CD4-positive, alpha-beta T cell treated with Interleukin-4 for 4 hours (primary cell): ENCODE measurements at regions not wholly inside any gene's neighbourhood (a gene's known extent, or its start where the extent isn't known, plus 50 kb on each side); places are given as distances from the start of the nearest gene placed in this dataset.

Source experiments
- DNase-seq: peaks from one replicate; pipeline ENCODE4 v3.0.0-alpha.2; 2020

DNA sequence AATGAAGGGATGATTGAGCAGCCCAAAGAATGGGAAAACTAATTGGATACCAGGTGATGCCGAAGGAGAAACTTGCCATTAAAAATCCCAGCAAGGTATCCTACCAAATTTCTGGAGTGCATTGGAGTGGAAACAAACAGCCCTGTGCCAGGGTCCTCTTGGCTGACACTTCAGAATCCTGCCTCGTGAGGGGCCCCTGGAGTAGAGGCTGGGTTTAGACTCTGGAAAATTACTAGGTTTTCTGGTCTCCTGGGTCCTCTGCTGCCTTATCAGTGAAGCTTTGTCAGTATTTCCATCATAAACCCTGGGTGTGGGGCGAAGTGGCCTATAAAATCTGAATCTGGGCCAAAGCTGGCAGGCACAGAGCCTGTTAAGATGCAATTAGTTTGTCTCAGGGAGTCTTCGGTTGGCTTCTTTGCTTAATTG is 289.2 kb upstream of the USP24 start:
- DNase-seq = no peak

DNA sequence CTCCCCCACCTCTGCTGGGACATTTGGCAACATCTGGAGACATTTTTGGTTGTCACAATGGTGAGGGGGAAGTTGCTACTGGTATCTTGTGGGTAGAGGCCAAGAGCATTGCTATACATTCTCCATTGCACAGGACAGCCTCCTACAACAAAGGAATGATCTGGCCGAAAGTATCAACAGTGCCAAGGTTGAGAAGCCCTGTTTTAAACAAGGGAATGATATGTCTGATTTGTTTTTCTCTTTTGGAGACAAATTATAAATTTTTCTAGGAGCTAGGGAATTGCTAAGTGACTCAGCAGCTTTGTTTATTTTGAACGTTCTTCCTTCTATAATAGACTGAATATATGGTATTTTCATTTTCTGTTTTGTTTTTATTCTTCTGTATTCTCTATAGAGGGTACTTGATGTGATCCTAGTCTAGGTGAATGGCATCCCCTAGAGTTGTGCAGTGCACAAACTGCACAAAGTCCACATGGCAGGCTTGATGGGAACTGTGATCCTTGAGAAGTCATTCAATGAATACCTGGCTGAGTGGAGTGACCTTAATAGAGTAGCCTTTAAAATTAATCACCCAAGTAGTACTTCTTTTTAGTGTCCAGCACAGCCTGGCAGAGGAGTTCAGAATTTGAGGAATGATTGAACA is 288.6 kb upstream of the USP24 start:
- no peak for DNase-seq

DNA sequence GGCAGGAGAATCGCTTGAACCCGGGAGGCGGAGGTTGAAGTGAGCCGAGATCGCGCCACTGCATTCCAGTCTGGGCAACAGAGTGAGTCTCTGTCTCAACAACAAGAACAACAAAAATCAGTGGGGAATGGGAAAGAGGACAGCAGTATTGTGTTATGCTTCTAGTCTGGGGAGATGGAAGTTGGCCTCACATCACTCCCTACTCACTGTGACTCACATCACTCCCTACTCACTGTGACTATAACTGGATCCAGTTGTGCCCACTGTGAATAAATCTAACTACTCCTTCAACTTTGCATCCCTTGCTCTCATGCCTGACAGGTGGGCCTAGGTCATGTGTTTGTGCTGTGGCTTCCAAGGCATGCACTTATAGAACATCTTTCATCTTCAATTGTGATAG is 285.4 kb upstream of the USP24 start:
- DNase-seq = no peak

DNA sequence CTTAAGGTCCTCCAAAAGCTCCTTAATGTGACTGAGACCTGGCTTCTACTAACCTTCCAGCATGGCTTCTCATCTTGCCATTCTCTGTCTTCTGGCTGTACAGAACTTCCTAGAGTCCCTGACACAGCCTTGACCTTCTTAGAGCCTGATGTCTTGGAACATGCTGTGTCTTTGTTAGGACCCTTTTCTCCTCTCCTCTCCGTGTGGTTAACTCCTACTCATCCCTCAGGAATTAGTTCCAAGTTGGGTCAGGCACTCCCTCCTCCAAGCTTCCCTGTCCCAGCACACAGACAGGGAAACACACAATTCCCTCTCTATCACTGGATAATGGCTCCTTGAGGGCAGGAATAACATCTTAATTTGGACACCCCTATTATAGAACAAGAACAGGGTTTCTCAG is 275.4 kb upstream of the USP24 start:
- no peak for DNase-seq

DNA sequence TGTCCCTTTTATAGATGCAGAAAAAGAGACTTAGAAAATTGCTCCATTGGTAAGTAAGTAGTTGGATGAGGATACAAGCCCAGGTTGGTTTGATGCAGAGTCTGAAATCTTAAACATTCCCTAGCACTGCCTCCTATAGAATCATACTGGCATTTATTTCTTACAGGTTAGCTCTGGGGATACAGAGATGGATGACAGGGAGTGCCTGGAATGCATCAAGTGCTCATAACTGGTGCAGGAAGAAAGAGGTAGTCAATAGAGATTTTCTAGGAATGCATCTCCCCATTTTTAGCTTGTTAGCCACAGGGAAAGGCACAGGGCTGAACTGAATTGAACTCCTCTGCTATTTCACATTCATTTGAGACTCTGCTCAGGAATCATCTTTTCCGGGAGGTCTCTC is 269.0 kb upstream of the USP24 start:
- no peak for DNase-seq

DNA sequence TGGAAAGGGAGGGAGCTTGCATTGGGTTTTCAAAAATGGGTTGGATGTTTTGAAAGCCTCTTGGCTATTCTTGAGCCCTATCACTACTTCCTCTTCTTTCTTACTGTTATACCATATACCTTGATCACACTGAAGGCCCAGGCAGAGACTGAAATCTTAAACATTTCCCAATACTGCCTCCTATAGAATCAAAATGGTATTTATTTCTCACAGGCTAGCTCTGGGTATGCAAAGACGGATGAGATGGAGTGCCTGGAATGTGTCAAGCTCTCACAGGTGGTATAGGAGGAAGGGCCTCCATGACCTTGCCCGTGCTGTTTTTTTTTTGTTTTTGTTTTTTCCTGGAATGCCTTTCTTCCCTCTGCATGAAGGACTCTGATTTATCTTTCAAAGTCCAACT is 268.4 kb upstream of the USP24 start:
- DNase-seq = no peak

DNA sequence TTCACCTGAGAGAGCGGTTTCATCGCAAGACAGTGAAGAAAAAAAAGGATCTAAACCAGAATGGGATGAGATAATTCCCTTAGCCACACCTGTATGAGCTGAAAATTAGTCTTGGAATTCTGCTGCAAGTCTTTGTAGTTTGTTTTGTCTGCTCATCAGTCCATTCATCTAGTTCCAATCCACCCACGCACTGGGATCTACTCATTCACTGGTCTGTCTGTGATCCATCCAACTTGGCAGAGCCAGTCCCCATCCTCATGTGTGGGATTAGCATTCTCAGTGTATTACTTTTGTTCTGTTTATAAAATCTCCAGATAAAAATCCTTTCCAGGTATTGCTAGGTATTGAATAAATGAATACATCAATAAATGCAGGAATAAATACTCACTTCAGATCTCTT is 266.5 kb upstream of the USP24 start:
- no peak for DNase-seq

DNA sequence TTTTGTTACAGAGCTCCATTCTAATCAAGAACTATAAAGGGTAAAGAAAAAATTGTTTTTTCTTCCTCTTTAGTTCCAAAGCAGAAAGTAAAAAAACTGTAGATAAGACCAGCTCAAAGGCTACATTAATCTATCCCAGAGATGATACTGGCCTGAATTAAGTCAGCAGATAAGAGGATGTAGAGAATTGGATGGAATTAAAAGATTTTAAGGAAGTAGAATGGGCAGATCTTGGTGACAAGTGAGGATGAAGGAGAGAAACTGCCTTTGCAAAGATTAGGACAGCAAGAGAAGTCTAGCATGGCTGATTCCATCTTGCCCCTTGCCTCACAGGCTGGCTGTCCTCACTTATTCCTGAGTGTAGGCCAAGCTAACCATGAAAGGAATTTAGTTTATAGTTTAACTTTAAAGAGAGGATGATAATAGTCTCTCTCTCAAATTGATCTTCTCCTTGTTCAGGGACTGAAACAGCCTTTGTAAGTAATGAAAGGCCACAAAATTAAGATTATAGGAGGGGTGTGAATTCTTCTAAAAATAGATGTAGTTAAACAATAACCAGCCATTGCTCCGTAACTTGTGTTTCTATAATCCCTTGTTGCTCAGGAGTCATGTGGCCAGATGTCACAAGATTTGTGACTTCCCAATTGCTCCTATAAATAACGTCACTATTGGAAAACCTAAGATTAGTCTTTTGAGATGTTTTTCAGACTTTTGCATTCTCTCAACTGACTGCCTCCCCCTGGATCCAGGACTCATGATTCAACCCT is 265.0 kb upstream of the USP24 start:
- no peak for DNase-seq

DNA sequence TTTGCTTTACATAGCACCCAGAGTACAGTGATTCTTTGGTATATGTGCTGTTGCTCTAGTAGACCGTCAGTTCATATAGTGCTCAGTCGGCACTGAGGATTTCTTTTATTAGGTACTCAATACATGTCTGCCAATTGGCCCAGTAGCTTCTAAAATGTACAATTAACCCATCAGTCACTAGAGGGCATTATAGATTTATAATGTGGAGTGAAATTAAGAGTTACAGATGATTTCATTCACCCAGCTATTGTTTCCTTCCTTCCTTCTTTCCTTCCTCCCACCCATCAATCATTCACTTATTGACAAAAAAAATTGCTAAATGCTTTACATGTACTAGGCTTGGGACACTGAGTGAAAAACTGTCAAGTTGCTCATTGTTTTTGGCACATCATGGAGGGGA is 263.6 kb upstream of the USP24 start:
- no peak for DNase-seq

DNA sequence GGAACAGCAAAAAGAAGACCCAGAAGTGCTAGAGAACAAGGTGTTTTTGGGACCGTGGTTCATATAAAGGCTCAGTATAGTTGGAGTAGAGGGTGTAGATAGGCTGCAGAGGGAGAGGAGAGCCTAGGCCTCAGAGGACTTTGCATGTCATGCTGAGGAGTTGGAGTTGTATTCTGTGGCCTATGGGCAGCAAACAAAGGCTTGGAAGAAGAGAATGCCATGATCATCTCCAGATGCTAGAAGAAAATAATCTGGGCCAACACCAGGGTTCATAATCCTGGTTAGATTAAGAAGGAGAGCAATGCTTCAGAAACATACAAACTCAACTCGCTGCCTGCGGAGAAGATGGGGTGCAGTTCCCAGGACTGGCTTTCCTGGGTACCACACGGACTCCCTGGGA is 262.8 kb upstream of the USP24 start:
- no peak for DNase-seq

DNA sequence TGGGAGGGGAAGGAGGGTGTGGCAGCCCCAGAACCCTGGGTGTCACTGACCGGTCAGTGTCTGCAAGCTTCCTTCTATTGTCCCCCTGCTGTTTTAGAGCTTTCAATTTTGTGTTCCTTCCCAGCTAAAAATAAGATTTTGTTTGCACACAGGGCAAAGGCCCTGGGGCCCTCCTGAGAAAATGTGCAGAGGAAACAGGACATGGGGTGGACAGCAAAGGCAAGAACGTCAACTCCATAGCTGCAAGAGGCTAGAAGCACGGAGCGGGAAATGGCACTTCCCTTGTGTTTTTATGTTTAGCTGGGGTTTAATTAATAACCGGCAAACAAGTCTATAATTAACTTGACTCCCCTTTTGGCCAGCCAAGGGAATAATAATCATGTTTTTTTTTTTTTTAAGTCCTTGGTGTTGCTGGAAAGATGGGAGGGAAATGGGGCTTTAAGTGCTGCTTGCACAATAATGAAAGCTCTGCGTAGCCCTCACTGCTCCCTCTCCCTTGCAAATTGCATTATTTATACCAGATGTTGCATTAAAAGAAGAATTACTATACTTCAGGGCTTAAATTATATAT is 261.4 kb upstream of the USP24 start:
- DNase-seq = no peak

DNA sequence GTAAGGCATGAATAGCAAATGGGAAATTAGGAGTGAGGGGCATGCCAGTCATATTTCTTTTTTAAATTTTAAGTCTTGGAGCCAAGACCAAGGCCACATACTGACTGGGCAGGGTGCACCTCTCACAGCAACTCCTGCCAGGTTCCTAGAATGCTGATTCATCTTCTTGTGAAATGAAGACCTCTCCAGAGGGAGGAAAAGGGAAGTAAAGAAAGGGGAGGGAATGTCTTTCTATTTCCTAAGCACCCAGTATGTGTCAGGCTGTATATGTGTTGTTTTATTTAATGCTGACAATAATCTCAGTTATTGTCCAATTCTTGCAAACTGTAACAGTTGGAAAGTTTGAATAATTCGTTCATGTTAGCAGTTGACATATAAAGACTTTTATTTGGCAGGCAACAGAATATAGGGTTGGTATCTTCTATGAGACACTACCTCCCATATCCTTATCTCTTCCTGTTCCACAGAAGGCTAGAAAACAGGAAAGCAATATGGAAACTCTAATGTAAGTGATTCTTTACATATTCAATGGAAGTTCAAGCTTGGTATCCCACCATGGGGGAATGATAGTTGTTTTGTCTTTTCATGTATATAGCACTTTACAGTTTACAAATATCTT is 259.1 kb upstream of the USP24 start:
- no peak for DNase-seq

DNA sequence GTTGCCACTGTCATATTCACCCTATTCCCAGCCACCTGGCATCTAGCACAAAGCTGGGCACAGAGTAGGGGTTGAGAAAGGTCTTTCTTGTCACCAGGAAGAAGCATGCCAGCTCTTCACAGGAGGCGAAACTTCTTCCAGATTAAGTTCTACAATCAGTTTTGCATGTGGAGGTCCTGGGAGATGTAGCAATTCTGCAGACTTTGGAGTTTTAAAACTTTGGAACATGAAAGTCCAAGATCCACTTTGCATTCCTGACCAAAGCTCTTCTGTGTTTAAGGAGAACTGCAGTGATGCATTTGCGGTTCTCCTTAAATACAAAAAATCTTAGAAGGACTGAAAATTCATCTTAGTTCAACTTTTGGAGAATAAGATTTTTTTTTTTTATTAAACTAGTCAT is 258.5 kb upstream of the USP24 start:
- no peak for DNase-seq

DNA sequence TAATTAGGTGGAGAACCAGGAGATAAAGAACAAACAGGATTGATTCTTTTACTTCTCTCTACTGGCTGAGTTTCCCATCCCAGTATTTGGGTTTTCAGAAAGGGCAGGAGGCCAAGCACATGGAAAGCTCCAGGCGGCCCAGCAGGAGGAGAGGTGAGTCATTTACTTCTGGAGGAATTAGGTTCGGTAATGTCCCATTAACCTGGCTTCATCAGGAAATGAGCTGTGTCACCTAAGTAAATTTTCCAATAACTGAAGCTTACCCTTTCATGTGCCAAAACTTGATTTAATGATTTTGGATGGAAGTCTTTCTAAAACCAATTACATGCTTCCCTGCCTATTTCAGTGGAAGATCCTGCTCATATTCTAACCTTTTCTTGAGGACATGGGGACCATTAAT is 257.6 kb upstream of the USP24 start:
- DNase-seq = no peak

DNA sequence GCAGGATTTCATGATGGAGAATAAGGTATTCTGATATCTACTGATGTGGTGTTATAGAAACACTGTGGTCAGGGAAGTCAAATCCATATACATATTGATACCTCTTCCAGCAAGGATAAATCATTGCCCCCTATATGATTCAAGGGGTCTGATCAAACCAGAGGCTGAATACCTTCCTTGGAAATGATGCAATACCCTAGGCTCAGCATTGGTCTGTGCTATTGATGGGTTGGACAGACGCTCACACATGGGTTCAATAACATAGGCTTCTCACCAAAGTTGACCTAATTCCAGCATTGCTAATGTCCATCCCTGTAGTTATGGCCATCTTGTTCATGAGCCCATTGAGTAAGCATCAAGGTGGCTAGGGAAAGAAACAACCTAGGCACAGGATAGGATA is 257.0 kb upstream of the USP24 start:
- DNase-seq = no peak

DNA sequence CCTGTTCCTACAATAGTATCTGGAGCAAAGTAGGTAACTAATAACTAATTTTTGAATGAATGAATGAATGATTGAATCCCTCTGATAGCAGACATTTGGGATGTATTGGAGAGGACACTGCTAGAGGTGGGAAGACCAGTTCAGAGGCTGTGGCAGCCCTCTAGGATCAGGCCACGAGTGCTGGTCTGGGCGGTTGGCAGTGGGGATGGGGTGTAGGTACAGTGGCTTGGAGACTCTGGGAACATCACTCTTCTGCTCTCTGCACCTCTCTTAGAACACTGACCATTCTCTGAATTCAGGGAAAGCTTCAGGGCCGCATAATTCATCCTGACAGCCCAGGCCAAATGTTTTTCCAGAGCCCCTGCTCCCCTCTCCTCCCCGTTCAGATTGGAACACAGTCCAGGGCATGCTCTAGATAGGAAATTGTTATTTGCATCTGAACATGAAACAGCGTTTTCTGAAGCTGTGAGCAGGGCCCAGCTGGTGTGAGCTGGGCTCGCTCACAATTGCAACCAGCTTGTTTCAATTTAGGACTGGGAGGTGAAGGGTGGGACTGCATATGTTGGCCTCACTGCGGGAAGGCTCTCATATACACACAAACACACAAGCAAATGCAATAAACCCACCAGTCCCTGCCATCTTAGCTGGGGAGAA is 253.1 kb upstream of the USP24 start:
- DNase-seq = no peak

DNA sequence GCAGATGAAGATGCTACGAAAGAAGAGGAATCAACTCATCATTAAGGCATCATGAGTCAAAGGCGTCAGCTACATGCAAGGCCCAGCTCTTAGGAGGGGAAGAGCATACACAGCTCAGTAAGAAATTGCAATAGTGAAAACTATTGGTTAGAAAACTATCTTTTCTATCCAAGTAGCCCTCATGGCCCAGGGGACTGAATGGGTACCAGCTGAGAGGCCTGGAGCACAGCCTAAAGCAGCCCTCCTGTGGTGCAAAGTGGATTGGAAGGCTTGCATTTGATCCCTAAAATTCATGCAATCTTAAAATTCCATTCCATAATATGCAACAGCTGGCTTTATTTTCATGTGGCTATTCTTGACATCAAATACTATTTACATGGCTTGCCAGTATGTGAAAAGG is 251.8 kb upstream of the USP24 start:
- DNase-seq = no peak

DNA sequence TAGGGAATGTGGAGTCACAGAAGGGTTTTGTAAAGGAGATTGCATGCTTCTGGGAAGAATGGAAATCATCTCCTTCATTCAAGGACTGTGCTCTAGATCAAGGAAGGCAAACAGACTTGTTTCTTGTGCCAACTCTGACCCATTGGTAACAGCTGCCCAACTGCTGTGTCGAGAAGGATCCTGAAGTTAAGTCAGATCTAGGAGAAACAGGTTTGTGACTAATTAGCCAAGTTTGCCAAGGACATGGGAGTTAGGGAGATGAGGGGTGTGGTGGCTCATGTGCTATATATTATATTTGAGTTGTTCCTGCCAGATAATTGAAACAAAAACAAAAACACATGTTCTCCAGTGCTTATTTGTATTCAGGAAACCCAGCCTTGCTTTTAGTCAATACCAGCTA is 251.2 kb upstream of the USP24 start:
- no peak for DNase-seq

DNA sequence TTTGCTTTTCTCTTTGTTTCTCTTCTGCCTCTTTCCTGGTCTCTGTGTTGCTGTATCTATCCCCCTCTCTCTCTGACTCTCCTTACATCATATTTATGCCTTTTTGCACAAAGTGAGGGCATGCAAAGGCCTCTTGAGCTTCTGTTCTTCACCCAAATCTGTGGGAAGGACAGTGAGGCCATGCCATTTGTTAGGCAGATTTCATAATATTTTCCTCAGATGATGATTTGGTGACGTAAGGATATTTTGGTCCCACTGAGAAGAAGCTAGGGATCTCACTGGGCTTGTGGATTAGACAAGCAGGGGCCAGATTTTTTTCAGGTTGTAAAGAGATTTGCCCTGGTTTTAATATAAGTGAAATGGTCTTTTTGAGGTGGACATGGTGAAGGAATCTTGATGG is 249.4 kb upstream of the USP24 start:
- DNase-seq = no peak

DNA sequence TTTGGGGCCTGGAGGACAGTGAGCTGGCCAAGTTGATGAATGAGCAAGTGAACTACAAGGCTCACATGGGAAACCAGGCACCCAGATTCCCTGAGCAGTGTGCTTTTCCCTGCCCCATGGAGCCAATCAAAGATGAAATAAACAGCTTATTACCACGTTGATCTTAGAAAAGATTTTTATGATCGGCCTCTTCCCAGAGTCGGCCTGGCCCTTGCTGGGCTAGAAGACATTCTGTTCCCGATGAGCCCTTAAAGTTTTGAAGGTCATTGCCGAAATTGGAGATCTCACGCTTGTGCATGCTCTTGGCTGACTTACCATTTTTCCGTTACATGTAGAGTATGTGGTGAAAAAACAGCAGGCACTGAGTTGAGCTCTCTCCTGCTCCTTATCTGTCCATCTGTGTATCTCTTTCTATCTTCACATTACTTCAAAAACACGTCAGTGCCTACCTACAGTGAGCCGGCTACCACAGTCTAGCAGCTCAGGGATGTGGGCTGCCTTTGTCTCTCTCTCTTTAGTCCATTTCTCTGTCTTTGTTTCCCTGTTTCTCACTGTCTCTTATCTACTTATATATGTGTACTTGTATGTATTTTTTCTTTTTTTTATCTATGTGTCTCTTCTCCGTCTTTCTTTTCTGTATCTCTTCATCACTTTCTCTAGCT is 248.8 kb upstream of the USP24 start:
- DNase-seq = no peak

DNA sequence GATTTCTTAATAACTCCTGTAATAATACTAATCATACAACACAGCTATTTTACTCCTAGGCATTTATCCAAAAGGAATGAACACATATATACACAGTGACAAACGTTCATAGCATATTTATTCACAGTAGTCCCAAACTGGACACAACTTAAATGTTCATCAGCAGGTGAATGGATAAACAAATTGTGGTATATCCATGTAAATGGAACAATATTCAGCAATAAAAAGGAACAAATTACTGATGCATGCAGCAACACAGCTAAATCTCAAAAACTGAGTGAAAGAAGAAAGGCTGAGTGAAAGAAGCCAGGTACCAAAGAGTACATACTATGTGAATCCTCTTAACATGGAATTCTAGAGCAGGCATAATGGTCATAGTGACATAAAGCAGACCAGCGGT is 242.7 kb upstream of the USP24 start:
- no peak for DNase-seq

DNA sequence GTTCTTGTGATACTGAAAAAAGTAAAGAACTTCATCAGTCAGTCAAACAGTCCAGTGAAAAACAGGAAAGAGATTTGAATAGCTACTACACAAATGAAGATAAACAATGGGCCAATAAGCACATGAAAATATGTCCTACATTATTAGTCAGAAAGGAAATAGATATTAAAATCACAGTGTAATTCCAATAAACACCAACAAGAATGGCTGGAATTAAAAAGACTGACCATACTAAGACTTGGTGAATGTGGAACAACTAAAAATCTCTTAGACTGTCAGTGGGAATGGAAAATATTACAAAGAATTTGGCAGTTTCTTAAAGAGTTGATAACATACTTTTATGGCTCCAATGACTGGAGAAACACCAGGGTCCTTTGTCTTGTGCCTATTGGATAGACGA is 241.8 kb upstream of the USP24 start:
- DNase-seq = no peak

DNA sequence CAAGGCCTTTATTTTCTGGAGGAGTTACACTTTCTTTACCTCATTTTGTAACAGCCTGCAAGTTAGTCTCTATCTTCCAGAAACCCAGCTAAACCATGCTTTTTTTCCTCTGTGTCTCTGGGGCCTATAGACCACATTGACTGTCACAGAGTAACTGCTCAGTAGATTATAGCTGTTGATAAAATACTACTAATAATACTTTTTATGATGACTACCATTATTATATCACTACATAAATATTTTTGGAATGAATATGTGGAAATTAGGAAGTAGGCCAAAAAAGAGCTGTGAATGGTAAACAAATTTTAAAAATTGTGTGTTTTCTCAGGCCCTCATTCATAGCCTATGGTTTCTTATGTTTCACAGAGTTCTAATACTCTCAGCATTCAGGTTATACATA is 233.1 kb upstream of the USP24 start:
- DNase-seq = no peak
